HepG2 (cell line): ENCODE measurements at regions not wholly inside any gene's neighbourhood (a gene's known extent, or its start where the extent isn't known, plus 50 kb on each side); places are given as distances from the start of the nearest gene placed in this dataset.

ENCODE experiments used
- CTCF ChIP-seq: sonication (generic); formaldehyde crosslinking; IDR thresholded peaks from 2 replicates; pipeline ENCODE4 v1.5.0; 2020; ENCODE audit warnings: mild to moderate bottlenecking, missing genetic modification reagents, moderate library complexity
- MXI1 ChIP-seq: IDR thresholded peaks from 3 replicates; pipeline ENCODE4 v1.6.1; 2012; ENCODE audit warnings: low read depth, low read length, inconsistent platforms, borderline replicate concordance
- POLR2AphosphoS5 ChIP-seq: IDR thresholded peaks from 2 replicates; pipeline ENCODE4 v1.6.1; 2012; ENCODE audit warnings: low read depth, low read length
- RNF219 ChIP-seq: sonication (generic); formaldehyde crosslinking; IDR thresholded peaks from 2 replicates; pipeline ENCODE4 v1.5.0; 2020; ENCODE audit warnings: mild to moderate bottlenecking, missing genetic modification reagents
- SNAPC4 ChIP-seq: sonication (generic); formaldehyde crosslinking; IDR thresholded peaks from 2 replicates; pipeline ENCODE4 v1.4.0; 2020; ENCODE audit warnings: mild to moderate bottlenecking, missing genetic modification reagents

- no peak for TF ChIP-seq RNF219 (CRISPR knock-in tag)
- TF ChIP-seq CTCF (CRISPR knock-in tag): no peak
- no peak for TF ChIP-seq POLR2AphosphoS5
- TF ChIP-seq SNAPC4: no peak
- no peak for TF ChIP-seq MXI1
Observed at GRCh38 chr5:14945450-14945849, 73.9 kb upstream of the ANKH start.
